ENCODE measurements at regions not wholly inside any gene's neighbourhood (a gene's known extent, or its start where the extent isn't known, plus 50 kb on each side); places are given as distances from the start of the nearest gene placed in this dataset.

GRCh38 chr18:39419315-39419714 is 1853.7 kb upstream of the CELF4 start:
- H4K8ac ChIP-seq (ENCODE audit: extremely low read depth, insufficient read depth, low read length) = no peak overlapping the region
- no peak overlapping the region for H2AFZ ChIP-seq (ENCODE audit: low read length)
- no peaks in the 10 kb centered on the region for H3K79me1 ChIP-seq (ENCODE audit: low read depth, low read length)
- no peak overlapping the region for H3K4me2 ChIP-seq (ENCODE audit: insufficient read depth in 1 of 2, low read depth in 2 of 2, low read length in 2 of 2)
- no peak overlapping the region for H3K27ac ChIP-seq (ENCODE audit: low read depth, low read length)
- H3K27me3 ChIP-seq (replicated peaks in 1 of 4; ENCODE audit: control insufficient read depth in 3 of 4, extremely low read depth in 1 of 4, insufficient read depth in 3 of 4, low read length in 3 of 4) = no peaks in the 10 kb centered on the region
- DNase-seq (ENCODE audit: low read depth in 1 of 2, low spot score in 2 of 2) = no peak
- no peaks in the 10 kb centered on the region for H3K36me3 ChIP-seq (ENCODE audit: control insufficient read depth in 2 of 4, insufficient read depth in 4 of 4, low read length in 3 of 4)
- no peak for FAIRE-seq
- H2AK5ac ChIP-seq (ENCODE audit: low read depth, low read length) = no peak overlapping the region
- H3K23ac ChIP-seq (ENCODE audit: insufficient read length) = no peak overlapping the region
- no peak overlapping the region for H4K91ac ChIP-seq (replicated peaks; ENCODE audit: insufficient read length, low read length)
- no peak for TF ChIP-seq BRCA1 (IDR thresholded peaks at IDR 0.05; ENCODE audit: low read depth, low read length)
- no peak for TF ChIP-seq GTF2F1 (IDR thresholded peaks at IDR 0.05; ENCODE audit: borderline replicate concordance, low read depth, low read length)
- no peak for TF ChIP-seq EGR1 (IDR thresholded peaks at IDR 0.05; ENCODE audit: borderline replicate concordance, low read depth, low read length)
- TF ChIP-seq MAX (IDR thresholded peaks at IDR 0.05) = no peak
- no peak for TF ChIP-seq SRF (IDR thresholded peaks at IDR 0.05; ENCODE audit: low read depth, low read length)
- no peak for TF ChIP-seq MAFK (IDR thresholded peaks at IDR 0.05; ENCODE audit: low read depth, low read length)
- no peak for TF ChIP-seq POLR2A (IDR thresholded peaks at IDR 0.05; ENCODE audit: control extremely low read depth in 1 of 2, low read depth in 2 of 2, low read length in 2 of 2)
- no peak for TF ChIP-seq TBP (IDR thresholded peaks at IDR 0.05; ENCODE audit: low read depth, low read length)
- TF ChIP-seq TAF7 (optimal IDR thresholded peaks at IDR 0.05; ENCODE audit: borderline replicate concordance, low read depth, low read length) = no peak
- no peak for TF ChIP-seq GABPA (IDR thresholded peaks at IDR 0.05; ENCODE audit: borderline replicate concordance, insufficient read depth, low read length)
- POLR2A ChIA-PET (ENCODE audit: partially characterized antibody) = no interaction called here
- H3K4ac ChIP-seq (replicated peaks; ENCODE audit: insufficient read length, low read depth, low read length) = no peak overlapping the region
- no peak overlapping the region for H3K4me3 ChIP-seq (ENCODE audit: extremely low read depth in 1 of 4, insufficient read depth in 2 of 4, low read depth in 3 of 4, low read length in 4 of 4)
- H2BK120ac ChIP-seq (replicated peaks; ENCODE audit: low read depth, low read length) = no peak overlapping the region
- no peaks in the 10 kb centered on the region for H3K4me1 ChIP-seq (replicated peaks in 1 of 4; ENCODE audit: control insufficient read depth in 3 of 4, insufficient read depth in 4 of 4, low read length in 3 of 4)
- H3K9me3 ChIP-seq (ENCODE audit: insufficient read depth in 2 of 2, low read depth in 1 of 2, low read length in 1 of 2) = no peaks in the 10 kb centered on the region
- no peak overlapping the region for H3K9ac ChIP-seq (replicated peaks in 1 of 4; ENCODE audit: extremely low read depth in 1 of 4, low read depth in 3 of 4, low read length in 3 of 4)
- no peak overlapping the region for H2BK5ac ChIP-seq (ENCODE audit: low read depth, low read length)
- no peak overlapping the region for H2BK20ac ChIP-seq (ENCODE audit: low read length)
- no peaks in the 10 kb centered on the region for H3K79me2 ChIP-seq (ENCODE audit: control insufficient read depth in 1 of 2, insufficient read depth in 2 of 2, low read length in 2 of 2)
- no peak overlapping the region for H2BK15ac ChIP-seq (ENCODE audit: low read length)
- no peaks in the 10 kb centered on the region for H4K20me1 ChIP-seq (replicated peaks in 1 of 2; ENCODE audit: control insufficient read depth in 1 of 2, insufficient read depth in 2 of 2, low read length in 2 of 2)
- no peak overlapping the region for H3K14ac ChIP-seq (ENCODE audit: insufficient read length)
- H4K5ac ChIP-seq (ENCODE audit: insufficient read length, low read depth, low read length) = no peak overlapping the region
- no peaks in the 10 kb centered on the region for H3K23me2 ChIP-seq (ENCODE audit: low read depth, low read length)
- H2BK12ac ChIP-seq (ENCODE audit: low read depth, low read length) = no peak overlapping the region
- no peak overlapping the region for H3K56ac ChIP-seq (replicated peaks; ENCODE audit: insufficient read length, low read depth, low read length)
- CTCF ChIA-PET (ENCODE audit: partially characterized antibody) = interaction anchor here (1.7 kb wide), 1 partner anchor 13 kb away, joined by 3 read pairs; no protein-coding TSS in a partner anchor
- no peak overlapping the region for H3K18ac ChIP-seq (ENCODE audit: extremely low read depth, low read length)

Measured in H1 (cell line).